HFF-Myc (cell line): ENCODE measurements at regions not wholly inside any gene's neighbourhood (a gene's known extent, or its start where the extent isn't known, plus 50 kb on each side); places are given as distances from the start of the nearest gene placed in this dataset.

ENCODE experiments used
- DNase-seq: peaks from one replicate; pipeline ENCODE4 v3.0.0-alpha.2; 2011; ENCODE audit warnings: low read depth; ENCODE audit errors: extremely low read depth
- H3K4me3 ChIP-seq: replicated peaks from 2 replicates; pipeline ENCODE4 v1.5.1; 2011; ENCODE audit warnings: low read depth, mild to moderate bottlenecking, control low read depth, low read length
- CTCF ChIP-seq: IDR thresholded peaks from 2 replicates; pipeline ENCODE4 v1.5.1; 2012; ENCODE audit warnings: mild to moderate bottlenecking, low read depth, low read length, control low read depth; ENCODE audit errors: missing control alignments

- no peak overlapping the region for H3K4me3 ChIP-seq
- no peak for TF ChIP-seq CTCF
- no peak for DNase-seq
Observed at GRCh38 chr20:40775561-40776146, 86.6 kb upstream of the MAFB start.

- DNase-seq = no peak
- TF ChIP-seq CTCF = no peak
Observed at GRCh38 chr20:40776466-40777457, 87.7 kb upstream of the MAFB start.

GRCh38 chr20:40777653-40778052 lies 88.6 kb upstream of the MAFB start:
- TF ChIP-seq CTCF = no peak
- no peak overlapping the region for H3K4me3 ChIP-seq
- no peak for DNase-seq

More at GRCh38 chr20:40776466-40777457, 87.7 kb upstream of the MAFB start:
- no peak overlapping the region for H3K4me3 ChIP-seq

GRCh38 chr20:40778894-40779496 lies 90.0 kb upstream of the MAFB start:
- DNase-seq = no peak
- TF ChIP-seq CTCF = no peak
- no peak overlapping the region for H3K4me3 ChIP-seq

- no peak overlapping the region for H3K4me3 ChIP-seq
- no peak for DNase-seq
- TF ChIP-seq CTCF = no peak
Observed at GRCh38 chr20:40781327-40782042, 92.4 kb upstream of the MAFB start.

DNA sequence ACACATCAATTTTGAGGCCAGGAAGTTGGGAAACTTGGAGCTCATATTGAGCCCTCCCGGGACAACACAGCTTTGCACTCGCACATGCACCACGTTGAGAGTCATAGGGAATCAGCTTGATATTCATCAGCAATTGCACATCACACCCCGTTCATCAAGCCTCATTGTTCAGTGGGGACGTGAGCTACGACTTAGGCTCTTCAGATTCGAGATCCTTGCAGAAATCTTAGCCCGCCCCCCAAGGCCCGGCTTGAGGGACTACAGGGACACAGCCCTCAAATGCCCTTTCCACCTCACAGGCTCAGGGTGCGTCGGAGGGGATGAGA lies 93.0 kb upstream of the MAFB start:
- DNase-seq = no peak
- H3K4me3 ChIP-seq = no peak overlapping the region
- TF ChIP-seq CTCF = no peak
